GM21423 (cell line): ENCODE measurements at regions not wholly inside any gene's neighbourhood (a gene's known extent, or its start where the extent isn't known, plus 50 kb on each side); places are given as distances from the start of the nearest gene placed in this dataset.

Experiments used
- ATAC-seq: cut with Tn5 transposase; IDR thresholded peaks from one replicate; pipeline ENCODE4 v1.9.1; 2021; ENCODE audit warnings: mild to moderate bottlenecking, moderate library complexity; ENCODE audit not compliant: unreplicated experiment

DNA sequence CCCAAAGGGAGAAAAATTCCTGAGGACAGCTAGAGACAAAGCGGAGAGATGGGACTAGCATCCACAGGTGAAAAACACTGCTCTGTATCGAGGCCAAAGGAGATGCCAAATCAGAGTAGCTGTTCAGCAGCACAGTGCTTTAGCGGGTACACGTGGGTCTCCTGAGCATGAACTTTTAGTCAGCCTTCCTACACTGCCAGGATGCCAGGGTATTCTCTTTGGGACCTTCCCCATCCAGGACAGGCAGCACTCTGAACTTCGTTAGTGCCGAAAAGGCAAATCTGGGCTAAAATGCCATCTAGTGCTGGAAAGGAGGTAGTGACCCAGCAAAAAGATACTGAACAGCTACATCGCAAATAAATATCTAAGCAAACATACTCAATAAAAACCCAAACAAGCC, 64.9 kb downstream of the C6orf58 start:
- ATAC-seq = peak; percentile 84
